IMR-90 (cell line): ENCODE measurements at regions not wholly inside any gene's neighbourhood (a gene's known extent, or its start where the extent isn't known, plus 50 kb on each side); places are given as distances from the start of the nearest gene placed in this dataset.

Experiments
- ATAC-seq: fragments of 200-7000 bp; cut with Tn5 transposase; 2 replicates; pipeline ENCODE4 v1.9.1; 2020; ENCODE audit warnings: low read depth, mild to moderate bottlenecking, moderate library complexity
- BruUV-seq: library from RNA; stranded (reverse); fragments of 400-500 nt; replicated peaks from 2 replicates; lab custom pipeline; 2021; lab: Mats Ljungman, UMichigan
- CTCF ChIA-PET: fragments of 300-600 bp; formaldehyde crosslinking; extraction: SDS; loops from one replicate; lab custom pipeline; 2021; ENCODE audit warnings: antibody characterized with exemption; lab: Yijun Ruan, JAX
- POLR2A ChIA-PET: fragments of 300-600 bp; sonication (Branson Sonifier 250); formaldehyde crosslinking; loops from one replicate; lab custom pipeline; 2022; ENCODE audit warnings: antibody characterized with exemption; ENCODE audit not compliant: unreplicated experiment; lab: Charles Lee
- DNase-seq: peaks from one replicate; pipeline ENCODE4 v3.0.0; 2013
- H2AFZ ChIP-seq: replicated peaks from 2 replicates; pipeline ENCODE3; 2013; ENCODE audit warnings: low read length, mild to moderate bottlenecking; ENCODE audit not compliant: poor library complexity
- H2AK5ac ChIP-seq: 2 replicates; pipeline ENCODE4 v1.6.1; 2013; ENCODE audit warnings: low read depth, low read length, inconsistent platforms
- H2AK9ac ChIP-seq: replicated peaks from 2 replicates; pipeline ENCODE3; 2013; ENCODE audit warnings: mild to moderate bottlenecking, low read depth, low read length, moderate library complexity; ENCODE audit not compliant: poor library complexity
- H2BK120ac ChIP-seq: 2 replicates; pipeline ENCODE4 v1.6.1; 2013; ENCODE audit warnings: low read depth, low read length, inconsistent platforms
- H2BK15ac ChIP-seq: 3 replicates; pipeline ENCODE4 v1.6.1; 2013; ENCODE audit warnings: low read depth, low read length, inconsistent platforms
- H2BK20ac ChIP-seq: 2 replicates; pipeline ENCODE4 v1.6.1; 2013; ENCODE audit warnings: low read depth, mild to moderate bottlenecking, inconsistent platforms, low read length, moderate library complexity
- H2BK5ac ChIP-seq: 2 replicates; pipeline ENCODE4 v1.6.1; 2013; ENCODE audit warnings: mild to moderate bottlenecking, low read depth, low read length, inconsistent platforms; ENCODE audit not compliant: poor library complexity, severe bottlenecking
- H3K14ac ChIP-seq: replicated peaks from 2 replicates; pipeline ENCODE4 v1.6.1; 2013; ENCODE audit warnings: low read depth, low read length, inconsistent platforms
- H3K18ac ChIP-seq: 2 replicates; pipeline ENCODE4 v1.6.1; 2013; ENCODE audit warnings: low read depth, low read length, control low read depth
- H3K23ac ChIP-seq: 2 replicates; pipeline ENCODE4 v1.6.1; 2013; ENCODE audit warnings: low read depth, low read length, inconsistent platforms
- H3K27ac ChIP-seq: 2 replicates; pipeline ENCODE4 v1.5.1; 2013; ENCODE audit warnings: mild to moderate bottlenecking, control low read depth, low read length; ENCODE audit not compliant: insufficient read depth
- H3K27me3 ChIP-seq: 2 replicates; pipeline ENCODE4 v1.6.1; 2013; ENCODE audit warnings: low read length; ENCODE audit not compliant: control insufficient read depth, insufficient read depth
- H3K36me3 ChIP-seq: 2 replicates; pipeline ENCODE4 v1.6.1; 2013; ENCODE audit warnings: low read length, mixed read lengths; ENCODE audit not compliant: control insufficient read depth, insufficient read depth
- H3K4ac ChIP-seq: 2 replicates; pipeline ENCODE4 v1.6.1; 2013; ENCODE audit warnings: low read depth, low read length, inconsistent platforms
- H3K4me1 ChIP-seq: 2 replicates; pipeline ENCODE4 v1.6.1; 2013; ENCODE audit warnings: low read length, mixed read lengths; ENCODE audit not compliant: control insufficient read depth, insufficient read depth
- H3K4me2 ChIP-seq: 2 replicates; pipeline ENCODE4 v1.6.1; 2013; ENCODE audit warnings: low read depth, mild to moderate bottlenecking, control low read depth, low read length, moderate library complexity
- H3K4me3 ChIP-seq: 2 replicates; pipeline ENCODE4 v1.5.1; 2013; ENCODE audit warnings: low read depth, mild to moderate bottlenecking, control low read depth, low read length, moderate library complexity; ENCODE audit not compliant: insufficient read depth
- H3K56ac ChIP-seq: 2 replicates; pipeline ENCODE4 v1.6.1; 2013; ENCODE audit warnings: low read length, inconsistent platforms; ENCODE audit not compliant: insufficient read depth; ENCODE audit errors: extremely low read depth
- H3K79me1 ChIP-seq, 2 experiments: 2 replicates each; pipeline ENCODE4 v1.6.1; 2013; ENCODE audit warnings: low read length in 2 of 2, inconsistent platforms in 1 of 2, low read depth in 1 of 2
- H3K9ac ChIP-seq: 2 replicates; pipeline ENCODE4 v1.6.1; 2013; ENCODE audit warnings: low read depth, low read length, control low read depth
- H3K9me1 ChIP-seq: 2 replicates; pipeline ENCODE4 v1.6.1; 2013; ENCODE audit warnings: low read length, inconsistent platforms; ENCODE audit not compliant: insufficient read depth
- H3K9me3 ChIP-seq: 2 replicates; pipeline ENCODE4 v1.6.1; 2013; ENCODE audit warnings: low read length; ENCODE audit not compliant: control insufficient read depth, insufficient read depth
- H4K20me1 ChIP-seq: 2 replicates; pipeline ENCODE4 v1.6.1; 2013; ENCODE audit warnings: low read length, inconsistent platforms; ENCODE audit not compliant: insufficient read depth
- H4K5ac ChIP-seq: 2 replicates; pipeline ENCODE4 v1.6.1; 2013; ENCODE audit warnings: mild to moderate bottlenecking, low read depth, low read length, control low read depth
- H4K8ac ChIP-seq, 2 experiments: 2 replicates each; pipeline ENCODE4 v1.6.1; 2013; ENCODE audit warnings: low read depth in 2 of 2, low read length in 2 of 2, control low read depth in 1 of 2, inconsistent platforms in 1 of 2
- H4K91ac ChIP-seq: 2 replicates; pipeline ENCODE4 v1.6.1; 2013; ENCODE audit warnings: low read depth, low read length, inconsistent platforms; ENCODE audit not compliant: insufficient read depth
- BHLHE40 ChIP-seq: fragments of 150-350 bp; IDR thresholded peaks from 2 replicates; pipeline ENCODE4 v1.6.1; 2016; ENCODE audit warnings: mild to moderate bottlenecking, low read depth, low read length
- CEBPB ChIP-seq: IDR thresholded peaks from 2 replicates; pipeline ENCODE4 v1.6.1; 2012; ENCODE audit warnings: low read depth, low read length, improper control_type of control experiment
- CHD1 ChIP-seq: IDR thresholded peaks from 2 replicates; pipeline ENCODE4 v1.6.1; 2012; ENCODE audit warnings: low read depth, low read length, improper control_type of control experiment
- CTCF ChIP-seq: conservative IDR thresholded peaks from 2 replicates; pipeline ENCODE4 v1.5.1; 2012; ENCODE audit warnings: mild to moderate bottlenecking, low read depth, low read length, improper control_type of control experiment
- ELK1 ChIP-seq: fragments of 150-350 bp; IDR thresholded peaks from 2 replicates; pipeline ENCODE4 v1.6.1; 2016; ENCODE audit warnings: low read depth, mild to moderate bottlenecking, low read length, moderate library complexity, borderline replicate concordance
- FOS ChIP-seq: fragments of 150-350 bp; IDR thresholded peaks from 2 replicates; pipeline ENCODE4 v1.6.1; 2016; ENCODE audit warnings: low read depth, low read length
- MAFK ChIP-seq: IDR thresholded peaks from 2 replicates; pipeline ENCODE4 v1.6.1; 2012; ENCODE audit warnings: low read depth, low read length, improper control_type of control experiment
- MAZ ChIP-seq: IDR thresholded peaks from 2 replicates; pipeline ENCODE4 v1.6.1; 2012; ENCODE audit warnings: low read depth, mild to moderate bottlenecking, low read length, improper control_type of control experiment, moderate library complexity, borderline replicate concordance
- MXI1 ChIP-seq: IDR thresholded peaks from 2 replicates; pipeline ENCODE4 v1.6.1; 2012; ENCODE audit warnings: low read depth, mild to moderate bottlenecking, low read length, moderate library complexity, borderline replicate concordance
- NFE2L2 ChIP-seq: fragments of 150-350 bp; IDR thresholded peaks from 2 replicates; pipeline ENCODE4 v1.6.1; 2016; ENCODE audit warnings: low read depth, mild to moderate bottlenecking, low read length
- POLR2A ChIP-seq: IDR thresholded peaks from 2 replicates; pipeline ENCODE4 v1.6.1; 2012; ENCODE audit warnings: mild to moderate bottlenecking, low read depth, low read length
- RAD21 ChIP-seq: IDR thresholded peaks from 2 replicates; pipeline ENCODE4 v1.6.1; 2012; ENCODE audit warnings: low read length, improper control_type of control experiment
- RCOR1 ChIP-seq: IDR thresholded peaks from 2 replicates; pipeline ENCODE4 v1.6.1; 2012; ENCODE audit warnings: mild to moderate bottlenecking, low read length, improper control_type of control experiment; ENCODE audit not compliant: insufficient replicate concordance
- SMC3 ChIP-seq: fragments of 150-350 bp; IDR thresholded peaks from 2 replicates; pipeline ENCODE4 v1.6.1; 2016; ENCODE audit warnings: low read depth, mild to moderate bottlenecking, antibody characterized with exemption, low read length, moderate library complexity
- USF2 ChIP-seq: fragments of 150-350 bp; IDR thresholded peaks from 2 replicates; pipeline ENCODE4 v1.6.1; 2017; ENCODE audit warnings: mild to moderate bottlenecking, antibody characterized with exemption, low read length, low read depth
- WGBS, 2 experiments: methylation state at CpG; one replicate each; pipeline versions ENCODE4 v1.1.5 to v1.1.7; 2013; ENCODE audit warnings: missing lambda C conversion rate in 2 of 2; ENCODE audit not compliant: insufficient read length in 1 of 2; ENCODE audit errors: extremely low coverage in 2 of 2; 5-methylcytosine and 5-hydroxymethylcytosine counted together
- dilution Hi-C: fragments of 300-500 bp; cut with HindIII; formaldehyde crosslinking; loops from one replicate; pipeline ENCODE4 v1.14.3; 2018; ENCODE audit warnings: low sequenced_read_pairs; ENCODE audit not compliant: unreplicated experiment
- in situ Hi-C: fragments of 300-500 bp; cut with MboI; formaldehyde crosslinking; loops from 3 replicates; pipeline ENCODE4 v1.14.3; 2019; ENCODE audit warnings: low sequenced_read_pairs, inconsistent platforms, mixed read lengths
- intact Hi-C: fragments of 100-400 bp; cut with micrococcal nuclease; formaldehyde crosslinking; loops from 2 replicates; pipeline ENCODE4 v1.10.0; 2022

- Histone ChIP-seq H3K9me3 (no peaks in the 10 kb centered on the region), H3K27ac (no peak overlapping the region), H3K23ac (no peak overlapping the region), H3K36me3 (peaks cover 4% of the 10 kb centered on the region; the same call in 1 of the 2 replicates), H3K4me1 (peaks cover 4% of the 10 kb centered on the region), H4K91ac (no peak overlapping the region), H2AK9ac (no peak overlapping the region), H2AK5ac (no peak overlapping the region), H2AFZ (no peak overlapping the region), H3K14ac (no peak overlapping the region), H2BK20ac (no peak overlapping the region), H2BK15ac (no peak overlapping the region), H3K79me1 (peaks cover 33 to 67% of the 10 kb centered on the region in 2 experiments), H3K4ac (0 out of 2 replicates have a peak overlapping the region, but pooled peaks have one; percentile 36), H3K4me2 (no peak overlapping the region), H2BK120ac (no peak overlapping the region), H4K8ac (no peak overlapping the region), H3K4me3 (no peak overlapping the region), H3K18ac (no peak overlapping the region), H2BK5ac (no peak overlapping the region), H4K5ac (no peak overlapping the region), H3K9ac (no peak overlapping the region), H4K20me1 (peaks cover 28% of the 10 kb centered on the region), H3K9me1 (peaks cover 21% of the 10 kb centered on the region), H3K27me3 (no peaks in the 10 kb centered on the region), H3K56ac (no peak overlapping the region)
- 71% methylated on average over 6 of the region's 16 CpGs; no CpG with 5 or more reads in 1 of the 2 experiments for WGBS, 2 experiments
- DNase-seq (no peak), ATAC-seq (no peak)
- dilution Hi-C loops (no loop called here), intact Hi-C loops (no loop called here), in situ Hi-C loops (no loop called here)
- ChIA-PET POLR2A (no interaction called here), CTCF (interaction anchor here (1.6 kb wide), 1 partner anchor 93 kb away, joined by 5 read pairs; no protein-coding TSS in a partner anchor)
- no TSS peak for BruUV-seq
- TF ChIP-seq MAZ = no peak
- TF ChIP-seq MAFK = no peak
- TF ChIP-seq MXI1 = no peak
- no peak for TF ChIP-seq CTCF
- TF ChIP-seq BHLHE40 = no peak
- TF ChIP-seq SMC3 = no peak
- TF ChIP-seq USF2 = no peak
- no peak for TF ChIP-seq FOS
- TF ChIP-seq RAD21 = no peak
- TF ChIP-seq NFE2L2 = no peak
- TF ChIP-seq ELK1 = no peak
- no peak for TF ChIP-seq CHD1
- TF ChIP-seq POLR2A = no peak
- TF ChIP-seq CEBPB = no peak
- no peak for TF ChIP-seq RCOR1
Measured at GRCh38 chr7:130990178-130990832, 256.3 kb upstream of the KLF14 start.
